Memory B cell (primary cell): ENCODE measurements at regions not wholly inside any gene's neighbourhood (a gene's known extent, or its start where the extent isn't known, plus 50 kb on each side); places are given as distances from the start of the nearest gene placed in this dataset.

Experiments
- ATAC-seq: fragments of 150-1000 bp; cut with Tn5 transposase; 2 replicates; pipeline ENCODE4 v1.10.0; 2021; ENCODE audit warnings: low read depth, mild to moderate bottlenecking, moderate library complexity
- DNase-seq, 2 donors: peaks; one replicate each; pipeline ENCODE4 v3.0.0; 2022; ENCODE audit warnings: low spot score in 2 of 2
- H3K27ac Mint-ChIP-seq: one replicate; pipeline ENCODE4 v1.8.0; 2022; ENCODE audit warnings: mild to moderate bottlenecking, moderate library complexity, mixed read lengths
- H3K27me3 Mint-ChIP-seq: one replicate; pipeline ENCODE4 v1.8.0; 2022; ENCODE audit warnings: mixed read lengths
- H3K36me3 Mint-ChIP-seq: one replicate; pipeline ENCODE4 v1.8.0; 2022; ENCODE audit warnings: mild to moderate bottlenecking, mixed read lengths
- H3K4me1 Mint-ChIP-seq: one replicate; pipeline ENCODE4 v1.8.0; 2022; ENCODE audit warnings: mixed read lengths
- H3K4me3 Mint-ChIP-seq: one replicate; pipeline ENCODE4 v1.8.0; 2022; ENCODE audit warnings: mild to moderate bottlenecking, moderate library complexity, mixed read lengths
- H3K9me3 Mint-ChIP-seq: one replicate; pipeline ENCODE4 v1.8.0; 2022; ENCODE audit warnings: mixed read lengths

DNA sequence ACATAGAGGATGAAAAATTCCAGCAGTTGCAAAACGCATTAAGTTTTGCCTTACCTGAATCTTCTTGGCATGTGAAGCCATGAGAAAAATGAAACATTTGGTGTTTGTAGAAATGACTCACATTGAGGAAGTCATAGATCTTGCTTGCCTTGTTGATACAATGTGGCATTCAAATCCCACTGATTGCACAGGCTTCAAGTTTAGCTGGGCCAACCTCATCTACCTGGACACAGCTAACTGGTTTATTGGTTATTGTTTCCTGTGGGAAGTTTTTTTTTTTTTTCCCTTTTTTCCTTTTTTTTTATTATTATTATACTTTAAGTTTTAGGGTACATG is 168.9 kb upstream of the C21orf91 start:
- DNase-seq, result no peak
- Mint-ChIP-seq H3K4me1 (no peaks in the 10 kb centered on the region), H3K27me3 (no peaks in the 10 kb centered on the region), H3K4me3 (no peak overlapping the region), H3K9me3 (peaks cover 3% of the 10 kb centered on the region), H3K36me3 (no peaks in the 10 kb centered on the region), H3K27ac (no peak overlapping the region)
- no peak for ATAC-seq

DNA sequence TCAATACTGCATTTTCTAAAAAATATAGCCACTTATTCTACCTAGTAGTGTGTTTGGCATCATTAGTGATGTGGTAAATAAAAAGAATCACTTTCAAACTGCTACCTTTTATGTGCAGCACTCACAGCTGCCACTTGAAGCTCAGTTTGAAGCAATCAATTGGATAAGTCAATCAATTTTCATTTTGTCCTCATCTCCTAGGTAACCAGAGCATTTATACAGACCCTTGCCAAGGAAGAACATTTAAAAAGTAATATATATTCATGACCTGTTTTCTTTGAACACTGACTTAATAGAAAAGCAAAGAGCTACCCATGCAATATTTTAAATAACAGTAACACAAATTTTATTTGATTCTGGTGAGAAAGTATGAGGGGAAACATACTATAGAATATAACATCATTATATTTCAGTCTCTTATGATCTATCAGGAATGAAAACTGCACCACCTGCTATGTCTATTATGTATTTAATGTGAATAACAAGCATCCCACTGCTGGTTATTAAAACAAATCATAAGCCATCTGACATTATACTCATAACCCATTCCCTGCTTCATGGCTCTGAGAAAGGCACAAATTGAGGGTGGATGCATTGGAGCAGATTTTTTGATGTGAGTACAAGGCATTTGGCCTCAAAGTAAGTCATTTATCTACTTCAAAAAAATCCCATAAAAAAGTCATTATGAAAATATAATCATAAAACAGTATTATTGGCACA is 168.4 kb upstream of the C21orf91 start:
- no peak overlapping the region for H3K4me3 Mint-ChIP-seq
- ATAC-seq, result no peak
- no peak for DNase-seq
- H3K36me3 Mint-ChIP-seq, result no peaks in the 10 kb centered on the region
- H3K9me3 Mint-ChIP-seq, result peaks cover 3% of the 10 kb centered on the region
- no peak overlapping the region for H3K27ac Mint-ChIP-seq
- H3K4me1 Mint-ChIP-seq, result no peaks in the 10 kb centered on the region
- H3K27me3 Mint-ChIP-seq, result no peaks in the 10 kb centered on the region

DNA sequence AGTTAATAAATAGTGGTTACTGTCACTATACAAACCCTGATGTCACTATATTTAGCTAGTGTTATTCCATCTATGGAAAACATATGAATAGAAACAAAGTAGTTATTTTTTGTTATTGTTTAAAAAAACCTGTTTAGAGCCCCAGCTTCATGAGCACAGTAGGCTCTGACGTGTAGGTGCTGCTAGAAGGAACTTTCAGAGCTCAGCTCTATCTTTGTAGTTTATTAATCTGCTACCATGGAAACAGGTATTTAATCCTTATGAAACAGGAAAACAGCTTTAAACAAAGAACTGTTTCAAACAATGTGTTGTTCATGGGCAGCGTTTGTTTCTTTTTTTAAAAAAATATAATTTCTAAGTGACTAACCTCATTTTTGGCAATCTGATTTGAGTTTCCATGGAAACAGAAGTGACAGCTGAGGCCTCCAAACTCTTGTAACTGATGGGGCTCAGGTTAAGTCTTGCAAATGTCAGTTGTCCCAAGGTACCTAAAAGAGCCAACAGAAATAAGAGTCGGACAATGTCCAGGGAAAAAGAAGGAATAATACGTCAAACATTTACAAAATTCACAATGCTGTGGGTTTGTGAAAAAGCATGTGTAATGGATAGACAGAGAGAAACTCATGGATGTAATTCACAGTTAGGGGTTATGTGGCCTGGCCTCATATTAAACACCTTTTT is 162.0 kb upstream of the C21orf91 start:
- no peak for ATAC-seq
- Mint-ChIP-seq H3K27ac (no peak overlapping the region), H3K36me3 (no peaks in the 10 kb centered on the region), H3K4me3 (no peak overlapping the region), H3K9me3 (no peaks in the 10 kb centered on the region), H3K4me1 (no peaks in the 10 kb centered on the region), H3K27me3 (no peaks in the 10 kb centered on the region)
- DNase-seq, result no peak

DNA sequence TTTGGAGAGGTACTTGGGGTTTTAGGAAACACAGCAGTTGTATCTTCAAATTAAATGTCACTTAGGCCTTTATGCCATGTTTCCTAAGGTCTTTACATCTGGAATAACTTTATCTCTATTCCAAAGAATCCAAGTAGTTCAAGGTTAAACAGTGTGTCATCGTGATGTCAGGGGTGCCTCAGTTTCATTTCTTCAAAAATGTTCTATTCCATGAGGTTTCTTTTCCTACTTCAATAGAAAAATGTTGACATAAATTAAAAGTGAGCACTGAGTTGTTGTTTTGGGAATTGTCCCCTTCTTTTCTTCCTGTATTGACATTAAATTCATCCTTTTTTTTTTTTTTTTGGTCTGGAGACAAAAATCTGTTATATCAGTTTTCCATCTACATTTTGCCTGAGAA is 160.6 kb upstream of the C21orf91 start:
- ATAC-seq (no peak), DNase-seq (no peak)
- Mint-ChIP-seq H3K27ac (no peak overlapping the region), H3K36me3 (no peaks in the 10 kb centered on the region), H3K27me3 (no peaks in the 10 kb centered on the region), H3K9me3 (no peaks in the 10 kb centered on the region), H3K4me1 (no peaks in the 10 kb centered on the region), H3K4me3 (no peak overlapping the region)

DNA sequence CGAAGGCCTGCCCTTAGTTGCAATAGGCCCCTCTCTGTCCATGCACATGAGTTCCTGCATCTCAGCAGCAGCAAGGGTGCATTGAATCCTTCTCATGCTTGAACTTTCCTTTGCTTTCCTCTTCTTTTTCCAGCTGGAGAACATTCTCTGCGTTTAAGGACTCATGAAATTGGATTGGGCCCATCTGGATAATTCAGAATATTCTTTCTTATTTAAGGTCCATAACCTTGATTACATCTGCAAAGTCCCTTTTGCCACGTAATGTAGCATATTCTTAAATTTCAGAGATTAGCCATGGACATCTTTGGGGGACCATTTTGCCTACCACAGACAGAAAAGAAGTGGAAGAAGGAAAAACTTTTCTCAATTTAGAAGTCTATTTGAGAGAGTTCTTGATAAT is 159.7 kb upstream of the C21orf91 start:
- H3K27ac Mint-ChIP-seq, result no peak overlapping the region
- H3K36me3 Mint-ChIP-seq, result no peaks in the 10 kb centered on the region
- no peaks in the 10 kb centered on the region for H3K9me3 Mint-ChIP-seq
- no peak overlapping the region for H3K4me3 Mint-ChIP-seq
- DNase-seq (no peak), ATAC-seq (no peak)
- H3K4me1 Mint-ChIP-seq, result no peaks in the 10 kb centered on the region
- no peaks in the 10 kb centered on the region for H3K27me3 Mint-ChIP-seq

DNA sequence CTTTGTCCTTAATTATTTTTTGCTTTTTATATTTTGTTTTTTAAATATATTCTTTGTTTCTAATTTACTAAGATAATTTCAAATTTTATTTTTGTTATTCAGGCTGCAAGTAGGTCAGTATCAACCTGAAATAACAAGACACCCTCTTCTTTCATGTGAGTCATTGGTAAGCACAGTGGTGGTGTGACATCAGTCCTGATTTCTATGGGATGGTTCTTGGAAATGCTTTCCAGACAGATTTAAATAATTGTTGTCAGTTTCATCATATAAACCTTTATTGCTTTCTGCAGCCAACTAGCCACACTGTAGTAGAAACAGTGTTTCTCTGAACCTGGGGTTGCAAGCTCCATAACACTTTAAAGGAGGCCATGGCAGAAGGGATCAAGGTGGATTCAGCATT is 157.5 kb upstream of the C21orf91 start:
- ATAC-seq (no peak), DNase-seq (no peak)
- no peaks in the 10 kb centered on the region for H3K27me3 Mint-ChIP-seq
- H3K9me3 Mint-ChIP-seq, result no peaks in the 10 kb centered on the region
- H3K27ac Mint-ChIP-seq, result no peak overlapping the region
- no peak overlapping the region for H3K4me3 Mint-ChIP-seq
- no peaks in the 10 kb centered on the region for H3K4me1 Mint-ChIP-seq
- H3K36me3 Mint-ChIP-seq, result no peaks in the 10 kb centered on the region

DNA sequence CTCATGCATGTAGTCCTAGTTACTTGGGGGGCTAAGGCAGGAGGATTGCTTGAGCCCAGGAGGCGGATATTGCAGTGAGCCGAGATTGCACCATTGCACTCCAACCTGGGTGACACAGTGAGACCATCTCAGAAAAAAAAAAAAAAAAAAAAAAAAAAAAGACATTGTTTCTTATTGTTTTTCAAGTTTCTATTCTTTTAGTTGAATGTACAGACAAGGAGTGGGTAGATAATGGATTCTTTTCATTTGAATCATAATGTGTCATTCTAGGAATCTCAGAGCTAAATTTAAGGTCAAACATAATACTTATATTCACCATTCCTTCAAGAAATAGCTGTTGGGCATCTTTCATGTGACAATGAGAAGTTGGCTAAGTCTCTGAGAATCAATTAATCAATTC is 157.0 kb upstream of the C21orf91 start:
- Mint-ChIP-seq H3K27me3 (peaks cover 2% of the 10 kb centered on the region), H3K9me3 (no peaks in the 10 kb centered on the region)
- ATAC-seq, result no peak

DNA sequence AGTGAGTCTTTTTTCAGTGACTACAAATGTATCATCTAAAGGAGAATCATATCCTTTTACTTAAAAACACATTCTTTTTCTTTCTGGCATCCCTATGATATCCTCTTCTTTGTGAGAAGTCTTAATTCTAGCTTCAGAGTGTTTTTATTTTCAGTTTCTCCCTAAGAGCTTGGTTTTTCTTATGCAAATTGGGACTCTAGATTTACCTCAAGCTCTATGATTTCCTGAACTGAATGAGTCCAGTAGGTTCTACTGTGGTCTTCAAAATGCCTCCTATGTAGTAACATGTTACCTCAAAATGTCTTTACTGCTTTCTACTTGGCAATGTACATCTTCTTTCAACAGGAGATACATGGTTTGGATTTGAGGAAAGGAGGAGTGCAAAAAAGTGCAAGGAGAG is 148.2 kb upstream of the C21orf91 start:
- Mint-ChIP-seq H3K4me3 (no peak overlapping the region), H3K9me3 (no peaks in the 10 kb centered on the region), H3K36me3 (no peaks in the 10 kb centered on the region), H3K27ac (no peak overlapping the region), H3K27me3 (peaks cover 4% of the 10 kb centered on the region), H3K4me1 (no peaks in the 10 kb centered on the region)
- ATAC-seq, result no peak
- DNase-seq, result no peak

More for the DNA sequence above, 157.0 kb upstream of the C21orf91 start:
- Mint-ChIP-seq H3K4me1 (no peaks in the 10 kb centered on the region), H3K27ac (no peak overlapping the region), H3K36me3 (no peaks in the 10 kb centered on the region), H3K4me3 (no peak overlapping the region)
- DNase-seq, result no peak

DNA sequence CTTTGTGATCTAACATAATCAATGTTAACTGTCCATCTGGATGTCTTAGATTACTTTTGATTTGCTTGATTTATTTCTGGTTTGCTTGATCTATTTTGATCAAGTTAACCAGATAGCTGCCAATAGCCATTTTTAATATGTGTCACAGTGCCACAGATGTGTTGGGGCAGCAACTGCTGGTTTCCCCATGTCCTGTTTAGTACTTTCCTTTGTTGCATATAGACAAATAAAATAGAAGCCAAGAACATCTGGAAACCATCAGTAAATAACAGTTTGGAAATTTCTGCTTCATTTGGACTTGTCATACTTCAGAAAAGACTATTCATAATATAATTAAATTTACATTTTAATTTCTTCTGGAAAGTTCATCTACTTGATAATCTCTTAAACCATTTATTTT is 145.6 kb upstream of the C21orf91 start:
- Mint-ChIP-seq H3K4me1 (no peaks in the 10 kb centered on the region), H3K27ac (no peak overlapping the region), H3K9me3 (no peaks in the 10 kb centered on the region), H3K27me3 (peaks cover 3% of the 10 kb centered on the region), H3K36me3 (no peaks in the 10 kb centered on the region), H3K4me3 (no peak overlapping the region)
- no peak for ATAC-seq
- DNase-seq, result no peak

DNA sequence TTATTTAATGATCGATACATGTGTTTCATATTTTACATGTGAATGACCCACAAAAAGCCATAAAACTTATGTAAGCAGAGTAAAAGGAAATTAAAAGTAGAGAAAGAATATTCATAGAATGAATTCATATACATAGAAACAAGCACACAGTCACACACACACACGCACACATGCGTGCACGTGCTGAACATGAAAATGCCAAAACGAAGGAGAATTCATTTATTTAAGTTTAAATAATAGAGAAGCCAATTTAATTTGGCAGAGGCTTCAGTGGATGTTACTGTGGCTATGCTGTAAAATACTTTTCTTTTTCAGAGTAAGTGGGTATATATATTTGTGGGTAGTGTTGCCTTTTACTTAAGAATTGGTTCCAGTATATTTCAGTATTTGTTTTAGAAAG is 145.0 kb upstream of the C21orf91 start:
- Mint-ChIP-seq H3K4me3 (no peak overlapping the region), H3K36me3 (no peaks in the 10 kb centered on the region), H3K27ac (no peak overlapping the region), H3K4me1 (no peaks in the 10 kb centered on the region), H3K27me3 (peaks cover 3% of the 10 kb centered on the region), H3K9me3 (no peaks in the 10 kb centered on the region)
- no peak for ATAC-seq
- no peak for DNase-seq

DNA sequence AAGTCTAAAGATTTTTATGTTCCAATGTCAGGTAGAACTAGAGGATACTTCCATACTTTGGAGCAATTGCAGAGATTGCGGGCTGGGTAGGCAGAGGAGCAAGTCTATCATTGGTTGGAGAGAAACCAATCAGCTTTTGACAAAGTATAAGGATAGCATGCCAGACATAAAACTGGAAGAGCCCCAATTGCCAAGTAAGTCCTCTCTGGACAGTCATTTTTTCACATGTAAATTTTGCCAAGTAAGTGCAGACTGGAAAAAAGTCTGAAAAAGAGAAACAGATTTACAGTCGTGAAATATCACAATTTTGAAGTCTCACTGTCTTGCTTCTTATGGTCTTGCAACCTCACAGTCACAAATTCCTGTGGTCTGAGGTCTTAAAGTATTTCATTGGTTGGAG is 131.4 kb upstream of the C21orf91 start:
- Mint-ChIP-seq H3K4me3 (no peak overlapping the region), H3K36me3 (no peaks in the 10 kb centered on the region), H3K4me1 (no peaks in the 10 kb centered on the region), H3K27me3 (no peaks in the 10 kb centered on the region), H3K27ac (no peak overlapping the region), H3K9me3 (peaks cover 1% of the 10 kb centered on the region)
- no peak for ATAC-seq
- no peak for DNase-seq

DNA sequence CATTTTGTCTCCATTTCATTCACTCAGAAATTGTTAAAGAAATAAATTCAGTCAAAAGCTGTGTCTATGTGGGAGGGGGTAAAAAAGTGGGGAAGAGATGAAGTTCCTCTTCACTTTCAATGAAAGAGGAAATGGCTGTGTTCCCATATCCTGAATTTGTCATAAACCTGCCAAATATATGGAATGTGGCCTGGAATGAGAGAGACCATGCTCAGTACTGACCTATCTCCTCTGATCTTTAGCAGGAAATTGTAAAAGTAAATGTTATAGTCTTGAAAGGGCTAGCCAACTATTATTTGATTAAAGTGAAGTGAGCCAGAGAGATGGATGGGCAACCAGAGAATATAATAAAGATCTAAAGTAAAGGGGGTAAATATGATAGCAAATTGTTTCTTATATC is 130.3 kb upstream of the C21orf91 start:
- Mint-ChIP-seq H3K4me1 (no peaks in the 10 kb centered on the region), H3K4me3 (no peak overlapping the region), H3K9me3 (peaks cover 7% of the 10 kb centered on the region), H3K27me3 (no peaks in the 10 kb centered on the region), H3K36me3 (peaks cover 2% of the 10 kb centered on the region), H3K27ac (no peak overlapping the region)
- ATAC-seq (no peak), DNase-seq (no peak)

DNA sequence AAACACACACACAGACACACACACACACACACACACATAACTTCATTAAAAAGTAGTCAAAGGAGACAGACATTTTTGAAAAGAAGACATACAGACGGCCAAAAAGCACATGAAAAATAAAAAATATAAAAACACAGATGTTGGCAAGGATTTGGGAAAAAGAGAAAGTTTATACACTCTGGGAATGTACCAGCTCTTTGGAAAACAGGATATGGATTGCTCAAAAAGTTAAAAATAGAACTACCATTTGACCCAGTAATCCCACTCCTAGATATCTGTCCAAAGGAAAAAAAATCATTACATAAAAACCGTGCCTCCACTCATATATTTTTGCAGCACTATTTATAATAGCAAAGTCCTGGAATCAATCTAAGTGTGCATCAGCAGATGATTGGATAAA is 128.4 kb upstream of the C21orf91 start:
- Mint-ChIP-seq H3K27me3 (no peaks in the 10 kb centered on the region), H3K36me3 (peaks cover 2% of the 10 kb centered on the region), H3K9me3 (peaks cover 7% of the 10 kb centered on the region), H3K27ac (no peak overlapping the region), H3K4me3 (no peak overlapping the region), H3K4me1 (no peaks in the 10 kb centered on the region)
- no peak for DNase-seq
- ATAC-seq, result no peak

DNA sequence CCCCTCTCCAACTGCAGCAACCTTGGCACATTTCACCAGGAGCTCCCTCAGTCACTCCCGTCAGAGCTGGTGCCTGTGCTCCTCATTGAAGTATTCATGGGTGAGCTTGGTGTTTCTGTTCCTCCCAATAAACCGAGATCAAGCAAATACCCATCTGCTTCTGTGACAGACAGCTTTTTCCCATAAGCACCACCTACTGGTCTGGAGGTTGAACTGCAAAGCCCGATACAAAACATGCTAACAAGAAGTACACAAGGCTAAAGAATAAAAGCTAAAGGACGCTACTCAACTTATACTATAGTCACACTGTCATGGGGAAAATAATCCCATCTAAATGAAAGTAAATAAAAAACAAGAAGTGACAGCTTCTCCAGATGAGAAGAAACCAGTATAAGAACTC is 111.9 kb upstream of the C21orf91 start:
- peaks cover 4% of the 10 kb centered on the region for H3K27me3 Mint-ChIP-seq
- DNase-seq, result no peak
- H3K36me3 Mint-ChIP-seq, result no peaks in the 10 kb centered on the region
- no peak overlapping the region for H3K27ac Mint-ChIP-seq
- no peaks in the 10 kb centered on the region for H3K9me3 Mint-ChIP-seq
- H3K4me1 Mint-ChIP-seq, result no peaks in the 10 kb centered on the region
- peak overlapping the region; percentile 58 for H3K4me3 Mint-ChIP-seq
- ATAC-seq, result no peak

DNA sequence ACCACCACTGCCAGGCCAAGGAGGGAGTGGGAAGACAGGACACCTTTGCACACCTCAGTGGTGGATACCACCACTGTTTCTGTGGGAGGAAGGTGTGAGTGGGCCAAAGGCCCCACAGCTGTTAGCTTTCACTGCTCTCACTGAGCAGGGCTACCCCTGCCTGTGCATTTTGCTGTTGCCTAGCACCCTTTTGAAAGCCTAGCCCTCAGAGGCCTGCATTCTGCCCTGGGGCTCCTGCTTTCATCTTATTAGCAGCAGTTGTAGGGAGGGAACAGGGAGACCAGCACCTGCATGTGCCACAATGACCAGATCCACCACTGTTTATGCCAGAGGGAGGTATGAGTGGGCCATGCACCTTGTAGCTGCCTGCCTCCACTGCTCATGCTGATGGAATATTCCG is 110.9 kb upstream of the C21orf91 start:
- Mint-ChIP-seq H3K27me3 (peaks cover 3% of the 10 kb centered on the region), H3K4me3 (no peak overlapping the region), H3K9me3 (no peaks in the 10 kb centered on the region), H3K4me1 (peaks cover under 1% of the 10 kb centered on the region), H3K27ac (no peak overlapping the region), H3K36me3 (no peaks in the 10 kb centered on the region)
- no peak for ATAC-seq
- DNase-seq, result no peak
